ENCODE measurements at regions not wholly inside any gene's neighbourhood (a gene's known extent, or its start where the extent isn't known, plus 50 kb on each side); places are given as distances from the start of the nearest gene placed in this dataset.

DNA sequence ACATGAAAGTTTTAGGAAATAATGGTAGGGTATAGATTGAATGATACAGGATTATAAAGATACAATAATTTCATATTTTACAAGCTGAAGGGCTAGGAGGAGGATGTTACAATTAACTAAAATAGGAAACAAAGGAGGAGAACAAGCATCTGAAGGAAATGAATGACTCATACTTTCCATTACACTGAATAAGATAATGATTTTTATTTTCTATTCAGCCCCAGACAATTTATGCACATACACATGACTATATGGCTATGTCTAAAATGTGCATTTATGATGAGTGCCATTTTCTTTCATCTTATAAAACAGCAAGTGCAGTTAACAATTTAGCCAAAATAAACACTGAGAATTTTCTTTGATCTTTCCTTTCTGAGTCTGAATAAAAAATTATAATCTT, 994.6 kb upstream of the ADGRB3 start:
- H3K4me1 ChIP-seq (ENCODE audit: control insufficient read depth, insufficient read depth, low read length), result no peaks in the 10 kb centered on the region
- H3K4me3 ChIP-seq (ENCODE audit: low read depth, low read length), result no peak overlapping the region
- no peaks in the 10 kb centered on the region for H3K36me3 ChIP-seq (ENCODE audit: control insufficient read depth, insufficient read depth, low read length)
- no peak overlapping the region for H3K9ac ChIP-seq (ENCODE audit: low read depth, low read length)
- H3K27ac ChIP-seq (ENCODE audit: low read depth, low read length), result no peak overlapping the region
- H3K9me3 ChIP-seq (ENCODE audit: control insufficient read depth, insufficient read depth, low read length), result 0 out of 2 replicates have a peak, but pooled peaks cover 2% of the 10 kb centered on the region
- no peaks in the 10 kb centered on the region for H3K27me3 ChIP-seq (ENCODE audit: control insufficient read depth, insufficient read depth, low read length)

DNA sequence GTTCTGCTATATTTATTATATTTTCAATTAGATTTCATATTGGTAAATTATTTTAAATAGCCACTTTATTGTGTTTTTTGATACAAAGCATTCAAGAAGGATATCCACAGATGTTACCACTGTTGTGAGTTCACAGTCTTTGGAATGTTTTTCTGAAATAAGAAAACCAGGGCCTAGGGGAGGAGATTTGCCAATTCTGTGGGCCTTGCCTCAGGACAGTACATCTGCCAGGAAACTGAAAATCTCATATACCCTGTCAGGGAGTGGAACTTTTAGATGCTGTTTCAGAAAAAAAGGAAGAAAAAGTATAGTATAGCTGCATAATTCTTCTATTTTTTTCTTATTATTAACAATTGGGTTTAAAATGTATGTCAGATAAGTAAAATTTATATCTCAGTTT, 995.9 kb upstream of the ADGRB3 start:
- no peaks in the 10 kb centered on the region for H3K4me1 ChIP-seq (ENCODE audit: control insufficient read depth, insufficient read depth, low read length)
- H3K27me3 ChIP-seq (ENCODE audit: control insufficient read depth, insufficient read depth, low read length), result no peaks in the 10 kb centered on the region
- H3K27ac ChIP-seq (ENCODE audit: low read depth, low read length), result no peak overlapping the region
- peaks cover 7% of the 10 kb centered on the region for H3K9me3 ChIP-seq (ENCODE audit: control insufficient read depth, insufficient read depth, low read length)
- H3K4me3 ChIP-seq (ENCODE audit: low read depth, low read length), result no peak overlapping the region
- H3K36me3 ChIP-seq (ENCODE audit: control insufficient read depth, insufficient read depth, low read length), result no peaks in the 10 kb centered on the region
- H3K9ac ChIP-seq (ENCODE audit: low read depth, low read length), result no peak overlapping the region

DNA sequence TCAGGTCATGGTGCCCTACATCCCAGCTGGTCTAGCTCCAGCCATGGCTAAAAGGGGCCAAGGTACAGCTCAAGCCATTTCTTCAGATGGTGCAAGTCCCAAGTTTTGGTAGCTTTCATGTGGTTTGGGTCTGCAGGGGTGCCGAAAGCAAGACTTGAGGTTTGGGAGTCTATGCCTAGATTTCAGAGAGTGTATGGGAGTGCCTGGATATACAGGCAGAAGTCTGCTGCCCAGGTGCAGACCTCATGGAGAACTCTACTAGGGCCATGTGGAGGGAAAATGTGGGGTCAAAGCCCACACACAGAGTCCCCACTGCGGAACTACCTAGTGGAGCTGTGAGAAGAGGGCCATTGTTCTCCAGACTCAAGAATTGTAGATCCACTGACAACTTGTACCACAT, 1000.9 kb upstream of the ADGRB3 start:
- no peaks in the 10 kb centered on the region for H3K36me3 ChIP-seq (ENCODE audit: control insufficient read depth, insufficient read depth, low read length)
- no peak overlapping the region for H3K9ac ChIP-seq (ENCODE audit: low read depth, low read length)
- H3K27ac ChIP-seq (ENCODE audit: low read depth, low read length), result no peak overlapping the region
- no peak overlapping the region for H3K4me3 ChIP-seq (ENCODE audit: low read depth, low read length)
- peaks cover 12% of the 10 kb centered on the region for H3K9me3 ChIP-seq (ENCODE audit: control insufficient read depth, insufficient read depth, low read length)
- no peaks in the 10 kb centered on the region for H3K27me3 ChIP-seq (ENCODE audit: control insufficient read depth, insufficient read depth, low read length)
- H3K4me1 ChIP-seq (ENCODE audit: control insufficient read depth, insufficient read depth, low read length), result no peaks in the 10 kb centered on the region

DNA sequence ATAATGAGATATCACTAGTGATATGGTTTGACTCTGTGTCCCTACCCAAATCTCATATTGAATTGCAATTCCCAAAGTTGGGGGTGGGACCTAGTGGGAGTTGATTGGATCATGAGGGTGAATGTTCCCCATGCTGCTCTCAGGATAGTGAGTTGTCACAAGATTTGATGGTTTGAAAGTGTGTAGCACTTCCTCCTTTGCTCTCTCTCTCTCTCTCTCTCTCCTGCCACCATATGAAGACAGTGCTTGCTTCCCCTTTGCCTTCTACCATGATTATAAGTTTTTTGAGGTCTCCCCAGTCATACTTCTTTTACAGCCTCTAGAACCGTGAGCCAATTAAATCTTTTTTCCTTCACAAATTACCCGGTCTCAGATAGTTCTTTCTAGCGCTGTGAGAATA, 1002.0 kb upstream of the ADGRB3 start:
- Histone ChIP-seq H3K9me3 (ENCODE audit: control insufficient read depth, insufficient read depth, low read length) (peaks cover 12% of the 10 kb centered on the region), H3K36me3 (ENCODE audit: control insufficient read depth, insufficient read depth, low read length) (no peaks in the 10 kb centered on the region), H3K27ac (ENCODE audit: low read depth, low read length) (no peak overlapping the region), H3K9ac (ENCODE audit: low read depth, low read length) (no peak overlapping the region), H3K27me3 (ENCODE audit: control insufficient read depth, insufficient read depth, low read length) (no peaks in the 10 kb centered on the region), H3K4me1 (ENCODE audit: control insufficient read depth, insufficient read depth, low read length) (no peaks in the 10 kb centered on the region), H3K4me3 (ENCODE audit: low read depth, low read length) (no peak overlapping the region)

DNA sequence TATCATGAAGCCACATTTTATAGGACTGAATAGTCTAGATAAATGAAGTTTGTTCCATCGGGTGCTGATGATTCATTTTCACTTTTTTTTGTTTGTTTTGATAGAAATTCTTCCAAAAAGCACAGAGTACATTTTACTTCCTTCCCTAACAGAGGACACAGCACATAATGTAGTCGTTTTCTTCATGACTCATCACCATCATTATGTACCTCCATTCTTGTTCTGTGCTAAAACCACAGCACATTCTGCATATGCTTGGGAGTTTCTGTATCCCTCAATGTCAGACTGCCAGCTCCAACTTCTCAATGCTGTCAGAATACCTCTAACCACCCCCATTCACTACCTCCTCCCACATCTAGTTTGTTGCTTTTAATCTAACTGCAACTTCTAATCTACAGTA, 1004.9 kb upstream of the ADGRB3 start:
- no peak overlapping the region for H3K4me3 ChIP-seq (ENCODE audit: low read depth, low read length)
- no peak overlapping the region for H3K9ac ChIP-seq (ENCODE audit: low read depth, low read length)
- peaks cover 10% of the 10 kb centered on the region for H3K9me3 ChIP-seq (ENCODE audit: control insufficient read depth, insufficient read depth, low read length)
- H3K4me1 ChIP-seq (ENCODE audit: control insufficient read depth, insufficient read depth, low read length), result no peaks in the 10 kb centered on the region
- H3K27me3 ChIP-seq (ENCODE audit: control insufficient read depth, insufficient read depth, low read length), result no peaks in the 10 kb centered on the region
- H3K36me3 ChIP-seq (ENCODE audit: control insufficient read depth, insufficient read depth, low read length), result no peaks in the 10 kb centered on the region
- no peak overlapping the region for H3K27ac ChIP-seq (ENCODE audit: low read depth, low read length)

DNA sequence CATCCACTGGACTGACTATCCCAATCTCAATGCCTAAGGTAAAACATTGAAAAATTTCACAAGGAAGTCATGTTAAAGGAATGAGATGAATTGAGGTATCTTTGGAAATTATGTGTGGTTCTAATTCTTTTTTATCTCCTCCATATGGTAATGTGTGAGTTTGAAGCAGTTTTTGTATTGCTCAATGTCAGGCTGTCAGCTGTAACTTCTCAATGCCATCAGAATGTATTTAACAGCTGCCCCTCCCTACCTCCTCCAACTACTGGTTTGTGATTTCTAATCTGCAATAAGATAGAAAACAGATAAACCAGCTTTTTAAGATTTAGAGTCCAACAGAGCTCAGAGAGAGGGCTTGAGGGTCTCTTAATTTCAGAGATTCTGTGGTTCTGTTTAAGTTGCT, 1005.8 kb upstream of the ADGRB3 start:
- no peak overlapping the region for H3K9ac ChIP-seq (ENCODE audit: low read depth, low read length)
- H3K9me3 ChIP-seq (ENCODE audit: control insufficient read depth, insufficient read depth, low read length), result peaks cover 6% of the 10 kb centered on the region
- H3K27me3 ChIP-seq (ENCODE audit: control insufficient read depth, insufficient read depth, low read length), result no peaks in the 10 kb centered on the region
- no peak overlapping the region for H3K27ac ChIP-seq (ENCODE audit: low read depth, low read length)
- no peak overlapping the region for H3K4me3 ChIP-seq (ENCODE audit: low read depth, low read length)
- no peaks in the 10 kb centered on the region for H3K36me3 ChIP-seq (ENCODE audit: control insufficient read depth, insufficient read depth, low read length)
- no peaks in the 10 kb centered on the region for H3K4me1 ChIP-seq (ENCODE audit: control insufficient read depth, insufficient read depth, low read length)

DNA sequence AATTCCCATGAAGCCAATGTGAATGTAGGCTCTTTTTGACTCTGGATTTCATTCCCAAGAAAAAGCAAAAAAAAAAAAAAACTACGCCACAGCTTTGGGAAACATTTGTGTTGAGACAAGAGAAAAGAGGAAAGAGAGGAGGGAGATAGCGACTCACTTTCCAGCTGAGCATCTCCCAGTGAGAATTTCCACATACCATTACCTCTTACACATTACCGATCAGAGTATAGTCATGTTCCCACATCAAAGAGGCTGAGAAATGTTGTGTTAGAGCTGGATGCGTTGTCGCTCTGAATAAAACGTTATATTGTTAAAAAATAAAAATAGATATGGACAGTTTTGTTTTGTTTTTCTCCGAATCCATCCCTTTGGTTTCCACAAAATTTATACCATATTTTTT, 1019.3 kb upstream of the ADGRB3 start:
- Histone ChIP-seq H3K9ac (ENCODE audit: low read depth, low read length) (no peak overlapping the region), H3K27ac (ENCODE audit: low read depth, low read length) (no peak overlapping the region), H3K36me3 (ENCODE audit: control insufficient read depth, insufficient read depth, low read length) (no peaks in the 10 kb centered on the region), H3K27me3 (ENCODE audit: control insufficient read depth, insufficient read depth, low read length) (no peaks in the 10 kb centered on the region), H3K4me1 (ENCODE audit: control insufficient read depth, insufficient read depth, low read length) (no peaks in the 10 kb centered on the region), H3K4me3 (ENCODE audit: low read depth, low read length) (no peak overlapping the region), H3K9me3 (ENCODE audit: control insufficient read depth, insufficient read depth, low read length) (no peaks in the 10 kb centered on the region; the same call in 1 of the 2 replicates)

DNA sequence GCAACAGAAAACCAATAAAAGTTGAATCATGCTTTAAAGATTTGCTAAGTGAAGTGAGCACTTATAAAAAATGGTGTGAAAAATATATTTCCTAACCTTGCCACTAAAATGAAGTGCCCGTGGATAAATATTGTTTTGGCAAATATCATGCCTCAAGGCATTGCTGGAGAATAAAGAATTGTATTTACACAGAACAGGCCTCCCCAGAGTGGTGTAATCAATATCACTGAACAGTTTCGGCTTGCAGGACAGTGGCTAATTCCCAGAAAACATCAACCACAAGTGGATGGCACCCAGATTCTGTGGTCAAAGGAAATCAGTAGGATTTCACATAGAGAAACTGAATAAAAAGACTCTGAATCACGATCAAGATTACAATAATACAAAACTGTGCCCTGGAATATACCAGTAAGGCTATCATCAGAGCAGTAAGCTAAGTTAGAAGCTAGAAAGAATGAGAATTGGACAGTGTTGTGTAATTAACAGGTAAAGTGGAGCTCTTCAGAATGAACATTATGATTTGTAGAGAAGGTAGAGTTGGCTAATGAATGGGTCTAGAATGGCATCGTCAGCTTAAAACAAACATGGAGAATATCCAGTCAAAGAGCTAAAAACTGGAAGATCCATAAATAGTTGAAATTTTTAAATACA, 1026.9 kb upstream of the ADGRB3 start:
- H3K4me3 ChIP-seq (ENCODE audit: low read depth, low read length), result no peak overlapping the region
- H3K9me3 ChIP-seq (ENCODE audit: control insufficient read depth, insufficient read depth, low read length), result no peaks in the 10 kb centered on the region
- H3K27me3 ChIP-seq (ENCODE audit: control insufficient read depth, insufficient read depth, low read length), result no peaks in the 10 kb centered on the region
- no peak overlapping the region for H3K9ac ChIP-seq (ENCODE audit: low read depth, low read length)
- no peak overlapping the region for H3K27ac ChIP-seq (ENCODE audit: low read depth, low read length)
- H3K36me3 ChIP-seq (ENCODE audit: control insufficient read depth, insufficient read depth, low read length), result no peaks in the 10 kb centered on the region
- no peaks in the 10 kb centered on the region for H3K4me1 ChIP-seq (ENCODE audit: control insufficient read depth, insufficient read depth, low read length)

DNA sequence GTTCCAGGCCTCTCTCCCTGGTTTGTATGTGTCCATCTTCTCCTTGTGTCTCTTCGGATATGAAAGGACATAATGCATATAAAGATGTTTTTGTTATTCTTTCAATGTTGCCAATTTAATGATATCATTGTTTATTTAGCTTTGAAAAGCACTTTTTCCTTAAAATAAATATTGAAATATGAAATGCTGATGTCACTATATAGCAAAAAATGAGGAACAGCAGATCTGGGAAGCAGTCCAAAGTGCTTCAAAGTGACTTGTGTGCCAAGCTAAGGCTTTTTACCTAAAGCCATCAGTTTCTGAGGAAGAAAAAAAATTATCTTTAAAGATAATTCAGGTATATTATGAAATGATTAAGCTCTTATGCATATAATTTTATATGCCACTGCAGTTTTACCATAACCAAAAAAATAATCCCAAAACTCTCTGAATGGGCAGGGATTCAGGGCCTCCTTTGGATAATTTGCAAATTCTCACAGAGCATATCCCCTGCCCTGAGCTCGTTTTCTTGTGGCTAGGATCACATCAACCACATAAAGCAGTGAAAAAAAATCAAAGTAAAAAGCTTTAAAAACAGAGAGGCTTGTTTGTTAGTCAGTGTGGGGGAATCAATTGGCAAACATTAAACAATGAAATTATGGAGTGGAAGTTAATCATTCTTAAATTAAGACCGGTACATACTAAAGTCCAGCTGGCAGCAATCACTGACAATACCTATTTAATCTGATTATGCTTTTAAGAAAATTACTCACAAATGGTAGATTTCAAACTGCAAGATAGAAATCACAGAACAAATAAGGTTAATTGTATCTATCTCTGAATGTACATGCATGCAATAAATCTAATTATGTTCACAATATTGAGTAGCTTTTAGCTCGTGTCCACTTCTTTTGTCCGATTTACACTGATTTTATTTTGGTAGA, 1027.9 kb upstream of the ADGRB3 start:
- no peaks in the 10 kb centered on the region for H3K9me3 ChIP-seq (ENCODE audit: control insufficient read depth, insufficient read depth, low read length)
- H3K9ac ChIP-seq (ENCODE audit: low read depth, low read length), result no peak overlapping the region
- H3K36me3 ChIP-seq (ENCODE audit: control insufficient read depth, insufficient read depth, low read length), result no peaks in the 10 kb centered on the region
- no peak overlapping the region for H3K27ac ChIP-seq (ENCODE audit: low read depth, low read length)
- no peaks in the 10 kb centered on the region for H3K27me3 ChIP-seq (ENCODE audit: control insufficient read depth, insufficient read depth, low read length)
- no peak overlapping the region for H3K4me3 ChIP-seq (ENCODE audit: low read depth, low read length)
- no peaks in the 10 kb centered on the region for H3K4me1 ChIP-seq (ENCODE audit: control insufficient read depth, insufficient read depth, low read length)

DNA sequence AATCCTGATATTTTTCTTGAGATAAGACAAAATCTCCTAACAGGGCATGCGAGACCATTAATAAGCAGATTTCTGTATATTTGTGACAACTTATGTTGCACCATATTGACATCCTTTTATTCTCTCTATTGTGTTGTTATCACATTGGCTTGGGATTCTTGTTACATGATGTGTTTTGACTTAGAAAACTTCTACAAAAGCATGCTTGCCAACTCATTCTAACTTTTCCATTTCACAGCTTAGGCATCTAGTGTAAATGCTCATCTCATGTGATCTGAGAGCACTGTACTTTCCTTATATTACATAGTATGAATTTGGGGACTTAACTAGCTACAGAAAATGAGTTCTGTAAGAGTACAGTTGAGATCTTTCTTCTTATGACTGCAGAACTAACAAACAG, 1040.7 kb upstream of the ADGRB3 start:
- Histone ChIP-seq H3K9me3 (ENCODE audit: control insufficient read depth, insufficient read depth, low read length) (no peaks in the 10 kb centered on the region), H3K36me3 (ENCODE audit: control insufficient read depth, insufficient read depth, low read length) (no peaks in the 10 kb centered on the region), H3K27me3 (ENCODE audit: control insufficient read depth, insufficient read depth, low read length) (no peaks in the 10 kb centered on the region), H3K4me3 (ENCODE audit: low read depth, low read length) (no peak overlapping the region), H3K4me1 (ENCODE audit: control insufficient read depth, insufficient read depth, low read length) (no peaks in the 10 kb centered on the region), H3K9ac (ENCODE audit: low read depth, low read length) (no peak overlapping the region), H3K27ac (ENCODE audit: low read depth, low read length) (no peak overlapping the region)

DNA sequence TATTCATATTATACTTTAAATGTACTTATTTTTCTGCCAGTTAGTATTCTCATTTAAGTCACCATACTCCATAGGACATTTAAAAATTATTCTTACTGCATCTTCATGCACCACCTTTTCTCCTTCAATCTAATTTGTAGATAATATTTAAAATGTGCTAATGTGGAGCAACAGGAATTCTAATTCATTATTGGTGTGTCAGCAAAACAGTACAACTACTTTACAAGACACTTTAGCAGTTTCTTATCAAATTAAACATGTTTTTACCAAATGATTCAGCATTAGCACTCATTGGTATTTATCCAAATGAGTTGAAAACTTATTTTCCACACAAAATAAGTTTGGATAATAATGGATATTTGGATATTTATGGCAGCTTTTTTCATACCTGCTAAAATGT, 1041.8 kb upstream of the ADGRB3 start:
- no peak overlapping the region for H3K27ac ChIP-seq (ENCODE audit: low read depth, low read length)
- H3K9me3 ChIP-seq (ENCODE audit: control insufficient read depth, insufficient read depth, low read length), result no peaks in the 10 kb centered on the region
- no peaks in the 10 kb centered on the region for H3K36me3 ChIP-seq (ENCODE audit: control insufficient read depth, insufficient read depth, low read length)
- H3K27me3 ChIP-seq (ENCODE audit: control insufficient read depth, insufficient read depth, low read length), result no peaks in the 10 kb centered on the region
- no peak overlapping the region for H3K9ac ChIP-seq (ENCODE audit: low read depth, low read length)
- H3K4me3 ChIP-seq (ENCODE audit: low read depth, low read length), result no peak overlapping the region
- no peaks in the 10 kb centered on the region for H3K4me1 ChIP-seq (ENCODE audit: control insufficient read depth, insufficient read depth, low read length)
